GM19035 (cell line): ENCODE measurements at regions not wholly inside any gene's neighbourhood (a gene's known extent, or its start where the extent isn't known, plus 50 kb on each side); places are given as distances from the start of the nearest gene placed in this dataset.
"Not testable (repeated sequence)": the region's sequence is repeated elsewhere in the genome, so short reads cannot be mapped to it uniquely, and the experiment has no call there.

Experiments
- ATAC-seq: cut with Tn5 transposase; IDR thresholded peaks from one replicate; pipeline ENCODE4 v1.9.1; 2021; ENCODE audit not compliant: unreplicated experiment

- no peak for ATAC-seq
Measured at GRCh38 chr12:38384816-38385378, 68.3 kb downstream of the ALG10B start.

- no peak for ATAC-seq
Measured at GRCh38 chr12:38385486-38385885, 68.9 kb downstream of the ALG10B start.

GRCh38 chr12:38386205-38386985 is 69.8 kb downstream of the ALG10B start:
- ATAC-seq, result peak; percentile 59

GRCh38 chr12:38389614-38390013 is 73.0 kb downstream of the ALG10B start:
- ATAC-seq, result no peak

GRCh38 chr12:38391007-38391406 is 74.4 kb downstream of the ALG10B start:
- ATAC-seq, result no peak

GRCh38 chr12:38392554-38393144 is 76.1 kb downstream of the ALG10B start:
- no peak for ATAC-seq

GRCh38 chr12:38399711-38400206 is 83.2 kb downstream of the ALG10B start:
- no peak for ATAC-seq

GRCh38 chr12:38402811-38403210 is 86.2 kb downstream of the ALG10B start:
- no peak for ATAC-seq

- ATAC-seq, result no peak
Measured at GRCh38 chr12:38409511-38409910, 92.9 kb downstream of the ALG10B start.

- ATAC-seq, result no peak
Measured at GRCh38 chr12:38411426-38411825, 94.9 kb downstream of the ALG10B start.

- ATAC-seq, result no peak
Measured at GRCh38 chr12:38411946-38412345, 95.4 kb downstream of the ALG10B start.

- no peak for ATAC-seq
Measured at GRCh38 chr12:38417101-38417500, 100.5 kb downstream of the ALG10B start.

GRCh38 chr12:38424436-38424835 is 107.9 kb downstream of the ALG10B start:
- no peak for ATAC-seq

- ATAC-seq, result no peak
Measured at GRCh38 chr12:38427442-38427841, 110.9 kb downstream of the ALG10B start.

GRCh38 chr12:38431921-38432320 is 115.3 kb downstream of the ALG10B start:
- no peak for ATAC-seq

GRCh38 chr12:38441871-38442281 is 125.3 kb downstream of the ALG10B start:
- ATAC-seq, result not testable (repeated sequence)

GRCh38 chr12:38445040-38445439 is 128.5 kb downstream of the ALG10B start:
- ATAC-seq, result no peak

- no peak for ATAC-seq
Measured at GRCh38 chr12:38448991-38449390, 132.4 kb downstream of the ALG10B start.

GRCh38 chr12:38456537-38457120 is 140.1 kb downstream of the ALG10B start:
- no peak for ATAC-seq

- ATAC-seq, result no peak
Measured at GRCh38 chr12:38465020-38465419, 148.4 kb downstream of the ALG10B start.

- ATAC-seq, result no peak
Measured at GRCh38 chr12:38469715-38470114, 153.1 kb downstream of the ALG10B start.
